ENCODE measurements at regions not wholly inside any gene's neighbourhood (a gene's known extent, or its start where the extent isn't known, plus 50 kb on each side); places are given as distances from the start of the nearest gene placed in this dataset.

DNA sequence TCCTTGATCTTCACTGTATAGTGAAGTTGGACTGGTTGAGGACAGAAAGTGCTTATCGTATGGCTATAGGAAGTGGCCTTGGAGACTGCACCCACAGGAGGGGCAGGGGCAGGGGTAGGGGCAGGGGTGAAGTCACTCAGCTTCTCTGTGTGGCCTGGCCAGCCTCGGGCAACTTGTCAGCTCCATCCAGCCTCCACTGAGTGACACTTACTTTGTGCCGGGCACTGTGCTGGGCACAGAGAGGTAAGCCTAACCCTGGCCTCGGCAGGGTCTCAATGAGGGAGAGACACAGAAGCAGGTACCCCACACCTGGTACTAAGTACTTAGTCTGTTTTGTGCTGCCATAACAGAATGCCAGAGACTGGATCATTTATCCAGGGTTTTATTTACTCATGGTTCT is 99.3 kb upstream of the CTBP2 start:
- Histone ChIP-seq H2BK120ac (ENCODE audit: insufficient read depth, low read length, poor library complexity) (no peak overlapping the region), H3K79me2 (ENCODE audit: control insufficient read depth, insufficient read depth, low read length, poor library complexity) (no peaks in the 10 kb centered on the region), H3K27ac (ENCODE audit: low read depth, low read length) (no peak overlapping the region), H4K8ac (ENCODE audit: low read depth, low read length) (no peak overlapping the region), H2BK12ac (ENCODE audit: low read length) (no peak overlapping the region), H3K9me3 (ENCODE audit: insufficient read depth, low read depth, low read length) (peaks cover 1% of the 10 kb centered on the region), H4K91ac (ENCODE audit: low read depth, low read length) (no peak overlapping the region), H3K4me3 (ENCODE audit: low read depth, low read length) (peak overlapping the region; percentile 18), H2BK5ac (ENCODE audit: low read depth, low read length, poor library complexity) (no peak overlapping the region), H3K4ac (ENCODE audit: low read depth, low read length) (no peak overlapping the region), H3K18ac (ENCODE audit: low read length) (no peak overlapping the region), H3K4me1 (ENCODE audit: control insufficient read depth in 1 of 2, insufficient read depth in 2 of 2, low read length in 2 of 2) (peaks cover 8 to 12% of the 10 kb centered on the region in 2 experiments), H3K36me3 (ENCODE audit: control insufficient read depth in 1 of 2, insufficient read depth in 2 of 2, low read length in 2 of 2) (no peaks in the 10 kb centered on the region), H4K12ac (ENCODE audit: low read depth, low read length) (no peak overlapping the region), H2AK5ac (ENCODE audit: low read length) (no peak overlapping the region), H3K4me2 (ENCODE audit: low read length) (no peak overlapping the region), H3K23ac (ENCODE audit: low read length) (no peak overlapping the region), H2AFZ (ENCODE audit: insufficient read depth, low read length, poor library complexity) (no peak overlapping the region), H3K14ac (ENCODE audit: low read length) (no peak overlapping the region), H3K79me1 (ENCODE audit: low read length) (peaks cover 8% of the 10 kb centered on the region), H3K27me3 (ENCODE audit: insufficient read depth, low read length) (no peaks in the 10 kb centered on the region), H3K9ac (ENCODE audit: low read length) (no peak overlapping the region)
- no peak for DNase-seq
- no CpG with 5 or more reads among the region's 4 CpGs for WGBS (ENCODE audit: extremely low coverage, insufficient coverage, insufficient read length)

DNA sequence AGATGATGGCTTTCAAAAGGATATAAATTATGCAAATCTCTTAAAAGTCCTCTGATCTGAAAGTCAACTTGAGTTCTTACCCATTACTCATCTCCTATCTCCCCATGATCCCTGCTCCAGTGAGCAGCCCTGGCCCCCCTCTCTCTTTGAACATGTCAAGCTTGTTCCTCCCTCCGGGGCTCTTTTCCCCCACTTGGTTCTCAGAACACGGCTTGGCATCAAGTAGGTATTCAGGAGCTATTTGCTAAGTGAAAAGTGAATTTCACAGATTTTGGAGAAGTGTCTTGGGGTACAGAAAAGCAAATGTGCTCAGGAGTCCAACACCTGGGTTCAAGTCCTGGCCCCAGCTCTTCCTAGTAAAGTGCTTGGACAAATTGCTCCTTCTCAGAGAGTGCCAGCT is 98.3 kb upstream of the CTBP2 start:
- Histone ChIP-seq H4K12ac (ENCODE audit: low read depth, low read length) (no peak overlapping the region), H3K23ac (ENCODE audit: low read length) (no peak overlapping the region), H3K18ac (ENCODE audit: low read length) (no peak overlapping the region), H4K8ac (ENCODE audit: low read depth, low read length) (no peak overlapping the region), H3K14ac (ENCODE audit: low read length) (no peak overlapping the region), H3K79me2 (ENCODE audit: control insufficient read depth, insufficient read depth, low read length, poor library complexity) (no peaks in the 10 kb centered on the region), H3K9me3 (ENCODE audit: insufficient read depth, low read depth, low read length) (peaks cover 1% of the 10 kb centered on the region), H2AFZ (ENCODE audit: insufficient read depth, low read length, poor library complexity) (no peak overlapping the region), H2BK12ac (ENCODE audit: low read length) (no peak overlapping the region), H2BK120ac (ENCODE audit: insufficient read depth, low read length, poor library complexity) (no peak overlapping the region), H3K9ac (ENCODE audit: low read length) (no peak overlapping the region), H3K4me2 (ENCODE audit: low read length) (no peak overlapping the region), H3K4me1 (ENCODE audit: control insufficient read depth in 1 of 2, insufficient read depth in 2 of 2, low read length in 2 of 2) (peaks cover 2 to 5% of the 10 kb centered on the region in 2 experiments), H3K27me3 (ENCODE audit: insufficient read depth, low read length) (no peaks in the 10 kb centered on the region), H4K91ac (ENCODE audit: low read depth, low read length) (no peak overlapping the region), H3K4me3 (ENCODE audit: low read depth, low read length) (no peak overlapping the region), H2BK5ac (ENCODE audit: low read depth, low read length, poor library complexity) (no peak overlapping the region), H3K27ac (ENCODE audit: low read depth, low read length) (no peak overlapping the region), H3K4ac (ENCODE audit: low read depth, low read length) (no peak overlapping the region), H2AK5ac (ENCODE audit: low read length) (no peak overlapping the region), H3K79me1 (ENCODE audit: low read length) (peaks cover 4% of the 10 kb centered on the region), H3K36me3 (ENCODE audit: control insufficient read depth in 1 of 2, insufficient read depth in 2 of 2, low read length in 2 of 2) (no peaks in the 10 kb centered on the region)
- no peak for DNase-seq
- WGBS (ENCODE audit: extremely low coverage, insufficient coverage, insufficient read length), result no CpG with 5 or more reads among the region's 2 CpGs

DNA sequence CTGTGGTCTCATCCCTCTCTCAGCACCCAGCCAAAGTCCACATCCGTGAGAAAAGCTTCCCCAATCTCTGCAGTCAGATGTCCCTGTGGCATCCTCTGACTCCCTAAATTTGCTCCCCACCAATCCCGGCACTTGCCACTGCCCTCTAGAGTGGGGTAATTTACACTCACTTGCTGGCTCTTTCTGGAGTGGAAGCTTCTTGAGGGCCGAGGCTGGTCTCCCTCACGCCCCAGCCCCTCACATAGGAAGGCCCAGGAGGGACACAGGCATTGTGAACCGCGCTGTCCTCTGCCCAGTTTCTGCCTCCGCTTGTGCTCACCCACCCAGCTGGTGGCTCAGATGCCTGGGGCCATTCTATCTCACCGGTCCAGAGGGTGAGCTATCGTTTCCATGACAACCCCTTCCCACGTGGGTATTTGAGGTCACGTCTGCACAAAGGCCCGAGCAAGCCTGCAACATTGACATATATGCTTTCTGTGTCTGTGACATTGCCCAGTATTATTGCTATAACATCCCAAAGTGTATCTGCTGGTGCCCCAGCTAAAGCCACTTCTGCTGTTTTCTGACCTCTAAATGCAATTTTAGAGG is 97.3 kb upstream of the CTBP2 start:
- WGBS (ENCODE audit: extremely low coverage, insufficient coverage, insufficient read length), result no CpG with 5 or more reads among the region's 12 CpGs
- Histone ChIP-seq H3K9ac (ENCODE audit: low read length) (no peak overlapping the region), H2BK120ac (ENCODE audit: insufficient read depth, low read length, poor library complexity) (no peak overlapping the region), H2BK12ac (ENCODE audit: low read length) (no peak overlapping the region), H3K79me1 (ENCODE audit: low read length) (no peaks in the 10 kb centered on the region), H3K36me3 (ENCODE audit: control insufficient read depth in 1 of 2, insufficient read depth in 2 of 2, low read length in 2 of 2) (no peaks in the 10 kb centered on the region), H4K12ac (ENCODE audit: low read depth, low read length) (no peak overlapping the region), H4K8ac (ENCODE audit: low read depth, low read length) (no peak overlapping the region), H3K4me1 (ENCODE audit: control insufficient read depth in 1 of 2, insufficient read depth in 2 of 2, low read length in 2 of 2) (no peaks in the 10 kb centered on the region), H2AFZ (ENCODE audit: insufficient read depth, low read length, poor library complexity) (no peak overlapping the region), H3K18ac (ENCODE audit: low read length) (no peak overlapping the region), H3K4ac (ENCODE audit: low read depth, low read length) (no peak overlapping the region), H3K9me3 (ENCODE audit: insufficient read depth, low read depth, low read length) (peaks cover 1% of the 10 kb centered on the region), H3K27ac (ENCODE audit: low read depth, low read length) (no peak overlapping the region), H4K91ac (ENCODE audit: low read depth, low read length) (no peak overlapping the region), H3K27me3 (ENCODE audit: insufficient read depth, low read length) (no peaks in the 10 kb centered on the region), H2BK5ac (ENCODE audit: low read depth, low read length, poor library complexity) (no peak overlapping the region), H3K4me3 (ENCODE audit: low read depth, low read length) (no peak overlapping the region), H3K4me2 (ENCODE audit: low read length) (no peak overlapping the region), H3K79me2 (ENCODE audit: control insufficient read depth, insufficient read depth, low read length, poor library complexity) (no peaks in the 10 kb centered on the region), H3K23ac (ENCODE audit: low read length) (no peak overlapping the region), H3K14ac (ENCODE audit: low read length) (no peak overlapping the region), H2AK5ac (ENCODE audit: low read length) (no peak overlapping the region)
- DNase-seq, result peak; percentile 50 to 84

DNA sequence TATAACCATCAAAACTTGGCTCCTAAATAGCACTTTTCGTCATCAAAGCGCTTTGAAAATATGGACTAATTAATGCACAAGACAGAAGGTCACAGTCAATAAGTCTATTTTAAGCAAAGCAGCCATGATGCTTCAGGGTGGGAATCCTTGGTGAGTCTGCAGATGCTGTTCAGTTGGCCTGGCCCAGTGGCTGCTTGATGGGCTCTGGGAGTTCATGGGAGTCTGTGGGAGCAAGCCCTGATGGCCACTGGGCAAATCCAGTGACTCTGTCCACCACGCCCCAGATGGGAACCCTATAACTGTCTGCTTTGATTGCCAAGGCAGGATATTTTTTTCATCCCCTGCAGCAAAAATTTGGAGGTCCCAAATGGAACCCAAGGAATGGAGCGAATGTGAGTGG is 95.7 kb upstream of the CTBP2 start:
- no peak overlapping the region for H4K91ac ChIP-seq (ENCODE audit: low read depth, low read length)
- no peak overlapping the region for H3K18ac ChIP-seq (ENCODE audit: low read length)
- no peak overlapping the region for H3K4me2 ChIP-seq (ENCODE audit: low read length)
- H3K36me3 ChIP-seq (ENCODE audit: control insufficient read depth in 1 of 2, insufficient read depth in 2 of 2, low read length in 2 of 2), result no peaks in the 10 kb centered on the region
- no peak overlapping the region for H2BK5ac ChIP-seq (ENCODE audit: low read depth, low read length, poor library complexity)
- H2AFZ ChIP-seq (ENCODE audit: insufficient read depth, low read length, poor library complexity), result no peak overlapping the region
- no peak overlapping the region for H3K4ac ChIP-seq (ENCODE audit: low read depth, low read length)
- H4K12ac ChIP-seq (ENCODE audit: low read depth, low read length), result no peak overlapping the region
- no peak overlapping the region for H3K14ac ChIP-seq (ENCODE audit: low read length)
- no peak overlapping the region for H3K23ac ChIP-seq (ENCODE audit: low read length)
- no peak overlapping the region for H2AK5ac ChIP-seq (ENCODE audit: low read length)
- H2BK120ac ChIP-seq (ENCODE audit: insufficient read depth, low read length, poor library complexity), result no peak overlapping the region
- H3K27me3 ChIP-seq (ENCODE audit: insufficient read depth, low read length), result no peaks in the 10 kb centered on the region
- no peak overlapping the region for H3K27ac ChIP-seq (ENCODE audit: low read depth, low read length)
- no CpG with 5 or more reads among the region's 4 CpGs for WGBS (ENCODE audit: extremely low coverage, insufficient coverage, insufficient read length)
- H4K8ac ChIP-seq (ENCODE audit: low read depth, low read length), result no peak overlapping the region
- no peak overlapping the region for H2BK12ac ChIP-seq (ENCODE audit: low read length)
- no peaks in the 10 kb centered on the region for H3K4me1 ChIP-seq (ENCODE audit: control insufficient read depth in 1 of 2, insufficient read depth in 2 of 2, low read length in 2 of 2)
- no peak overlapping the region for H3K4me3 ChIP-seq (ENCODE audit: low read depth, low read length)
- H3K9ac ChIP-seq (ENCODE audit: low read length), result no peak overlapping the region
- H3K79me1 ChIP-seq (ENCODE audit: low read length), result no peaks in the 10 kb centered on the region
- H3K79me2 ChIP-seq (ENCODE audit: control insufficient read depth, insufficient read depth, low read length, poor library complexity), result no peaks in the 10 kb centered on the region
- peaks cover 1% of the 10 kb centered on the region for H3K9me3 ChIP-seq (ENCODE audit: insufficient read depth, low read depth, low read length)
- no peak for DNase-seq
